ENCODE measurements at regions not wholly inside any gene's neighbourhood (a gene's known extent, or its start where the extent isn't known, plus 50 kb on each side); places are given as distances from the start of the nearest gene placed in this dataset.

DNA sequence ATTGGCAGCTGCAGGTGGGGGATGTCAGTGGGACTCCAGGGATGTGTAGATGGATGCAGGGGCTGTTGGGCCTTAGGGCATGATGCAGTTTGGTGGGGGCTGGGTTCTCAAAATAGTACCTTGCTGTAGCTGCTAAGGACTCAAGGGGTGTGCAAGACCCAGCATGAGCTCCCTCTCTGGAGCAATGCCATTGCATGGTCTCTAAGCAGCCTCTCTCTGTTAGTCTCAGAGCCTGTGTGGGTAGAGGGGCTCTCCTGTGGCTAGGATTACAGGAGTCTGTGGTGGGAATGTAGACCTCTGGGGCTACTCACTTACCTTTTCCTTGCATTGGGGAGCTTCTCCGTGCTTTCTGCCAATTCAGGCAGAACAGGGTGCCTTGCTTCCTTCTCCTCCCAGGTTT, 228.9 kb downstream of the LPIN1 start:
- Histone ChIP-seq H3K4me2 (no peak overlapping the region), H3K27me3 (ENCODE audit: insufficient read depth, low read depth) (no peaks in the 10 kb centered on the region), H4K20me1 (ENCODE audit: insufficient read depth) (no peaks in the 10 kb centered on the region), H3K79me2 (ENCODE audit: low read depth) (no peaks in the 10 kb centered on the region), H3K4me1 (replicated peaks; ENCODE audit: insufficient read depth) (no peaks in the 10 kb centered on the region), H2AFZ (no peak overlapping the region), H3K9me2 (ENCODE audit: insufficient read depth) (no peaks in the 10 kb centered on the region), H3K27ac (no peak overlapping the region), H3K36me3 (ENCODE audit: low read depth) (no peaks in the 10 kb centered on the region), H3K4me3 (no peak overlapping the region), H3K9me3 (ENCODE audit: insufficient read depth, low read depth) (peaks cover 12% of the 10 kb centered on the region), H3F3A (ENCODE audit: insufficient read depth, low read depth) (no peaks in the 10 kb centered on the region)
- ChIA-PET CTCF (no interaction called here), POLR2A (ENCODE audit: unreplicated experiment) (no interaction called here)
- no peak for DNase-seq
- no TSS peak for BruUV-seq (replicated peaks)
- TF ChIP-seq, protein P1, sequence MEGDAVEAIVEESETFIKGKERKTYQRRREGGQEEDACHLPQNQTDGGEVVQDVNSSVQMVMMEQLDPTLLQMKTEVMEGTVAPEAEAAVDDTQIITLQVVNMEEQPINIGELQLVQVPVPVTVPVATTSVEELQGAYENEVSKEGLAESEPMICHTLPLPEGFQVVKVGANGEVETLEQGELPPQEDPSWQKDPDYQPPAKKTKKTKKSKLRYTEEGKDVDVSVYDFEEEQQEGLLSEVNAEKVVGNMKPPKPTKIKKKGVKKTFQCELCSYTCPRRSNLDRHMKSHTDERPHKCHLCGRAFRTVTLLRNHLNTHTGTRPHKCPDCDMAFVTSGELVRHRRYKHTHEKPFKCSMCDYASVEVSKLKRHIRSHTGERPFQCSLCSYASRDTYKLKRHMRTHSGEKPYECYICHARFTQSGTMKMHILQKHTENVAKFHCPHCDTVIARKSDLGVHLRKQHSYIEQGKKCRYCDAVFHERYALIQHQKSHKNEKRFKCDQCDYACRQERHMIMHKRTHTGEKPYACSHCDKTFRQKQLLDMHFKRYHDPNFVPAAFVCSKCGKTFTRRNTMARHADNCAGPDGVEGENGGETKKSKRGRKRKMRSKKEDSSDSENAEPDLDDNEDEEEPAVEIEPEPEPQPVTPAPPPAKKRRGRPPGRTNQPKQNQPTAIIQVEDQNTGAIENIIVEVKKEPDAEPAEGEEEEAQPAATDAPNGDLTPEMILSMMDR (conservative IDR thresholded peaks at IDR 0.05) = no peak
- no peak for TF ChIP-seq EZH2 (IDR thresholded peaks at IDR 0.05; ENCODE audit: low read depth)
- intact Hi-C loops (cut with micrococcal nuclease; ENCODE audit: unreplicated experiment) = no loop called here

DNA sequence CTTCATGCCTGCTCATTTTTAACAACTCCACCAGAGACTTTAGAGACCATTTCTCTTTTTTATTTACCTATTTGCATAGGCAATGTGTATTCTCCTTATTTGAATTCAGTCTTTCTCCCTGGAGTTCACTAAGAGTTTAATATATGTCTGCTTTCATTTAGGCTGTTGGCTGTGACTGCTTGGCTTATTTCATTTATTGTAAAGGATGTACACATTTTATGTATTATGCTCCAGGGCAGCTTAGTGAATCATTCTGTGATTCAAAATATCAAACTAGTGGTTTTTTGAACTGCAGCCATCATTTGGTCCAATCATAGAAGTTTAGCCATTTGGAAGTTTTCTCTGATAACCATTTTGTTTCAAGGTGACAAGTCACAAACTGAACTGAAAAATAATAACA, 229.6 kb downstream of the LPIN1 start:
- Histone ChIP-seq H3K36me3 (ENCODE audit: low read depth) (no peaks in the 10 kb centered on the region), H2AFZ (no peak overlapping the region), H3K9me2 (ENCODE audit: insufficient read depth) (no peaks in the 10 kb centered on the region), H3K4me3 (no peak overlapping the region), H3K27ac (no peak overlapping the region), H3K4me1 (replicated peaks; ENCODE audit: insufficient read depth) (no peaks in the 10 kb centered on the region), H3K4me2 (no peak overlapping the region), H3K27me3 (ENCODE audit: insufficient read depth, low read depth) (no peaks in the 10 kb centered on the region), H3K79me2 (ENCODE audit: low read depth) (no peaks in the 10 kb centered on the region), H3K9me3 (ENCODE audit: insufficient read depth, low read depth) (peaks cover 12% of the 10 kb centered on the region), H4K20me1 (ENCODE audit: insufficient read depth) (no peaks in the 10 kb centered on the region), H3F3A (ENCODE audit: insufficient read depth, low read depth) (no peaks in the 10 kb centered on the region)
- ChIA-PET CTCF (no interaction called here), POLR2A (ENCODE audit: unreplicated experiment) (no interaction called here)
- intact Hi-C loops (cut with micrococcal nuclease; ENCODE audit: unreplicated experiment) = no loop called here
- TF ChIP-seq EZH2 (IDR thresholded peaks at IDR 0.05; ENCODE audit: low read depth) = no peak
- TF ChIP-seq, protein P1 (conservative IDR thresholded peaks at IDR 0.05) = no peak
- BruUV-seq (replicated peaks) = no TSS peak
- DNase-seq = no peak

DNA sequence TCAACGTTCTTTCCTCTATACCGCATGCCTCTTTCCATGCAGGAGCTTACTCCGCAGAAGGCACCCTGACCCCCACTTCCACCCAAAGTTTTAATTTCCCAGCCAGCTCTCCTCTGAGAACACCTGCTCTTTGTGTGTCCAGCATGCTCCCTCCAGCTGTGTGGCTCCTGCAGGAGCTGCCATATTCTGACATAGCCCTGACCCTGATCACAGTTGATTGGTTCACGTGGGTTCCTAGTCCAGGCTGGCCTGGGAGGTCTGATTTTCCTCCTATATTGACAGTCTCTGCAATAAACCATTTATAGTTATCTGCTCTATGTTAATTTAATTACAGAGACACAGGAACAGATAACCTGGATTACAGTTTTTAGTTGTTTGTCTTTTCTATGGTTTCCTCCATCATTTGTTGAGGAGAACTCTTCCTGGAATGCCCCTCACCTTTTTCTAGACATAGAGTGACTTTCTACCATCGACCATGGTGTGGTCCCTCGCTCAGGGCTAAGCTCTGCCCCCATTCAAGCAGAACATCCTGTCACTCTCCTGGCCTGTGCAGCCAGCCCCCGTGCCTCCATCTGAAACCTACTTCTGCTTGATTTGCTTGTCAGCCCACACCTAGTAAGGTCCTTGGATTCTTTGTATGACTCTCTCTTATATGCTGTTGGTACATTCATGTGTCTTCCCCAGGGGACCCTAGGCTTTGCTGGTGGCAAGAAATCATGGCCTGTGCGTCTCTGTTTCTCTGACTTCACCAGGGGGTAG, 231.5 kb downstream of the LPIN1 start:
- peaks cover 18% of the 10 kb centered on the region for H3K9me3 ChIP-seq (ENCODE audit: insufficient read depth, low read depth)
- POLR2A ChIA-PET (ENCODE audit: unreplicated experiment) = no interaction called here

More for the DNA sequence above, 231.5 kb downstream of the LPIN1 start:
- Histone ChIP-seq H3K79me2 (ENCODE audit: low read depth) (no peaks in the 10 kb centered on the region), H3K4me2 (no peak overlapping the region), H4K20me1 (ENCODE audit: insufficient read depth) (no peaks in the 10 kb centered on the region), H3K36me3 (ENCODE audit: low read depth) (no peaks in the 10 kb centered on the region), H3F3A (ENCODE audit: insufficient read depth, low read depth) (no peaks in the 10 kb centered on the region), H3K27me3 (ENCODE audit: insufficient read depth, low read depth) (no peaks in the 10 kb centered on the region), H3K4me1 (replicated peaks; ENCODE audit: insufficient read depth) (no peaks in the 10 kb centered on the region), H3K27ac (no peak overlapping the region), H3K4me3 (no peak overlapping the region), H2AFZ (no peak overlapping the region), H3K9me2 (ENCODE audit: insufficient read depth) (no peaks in the 10 kb centered on the region)
- intact Hi-C loops (cut with micrococcal nuclease; ENCODE audit: unreplicated experiment) = no loop called here
- BruUV-seq (replicated peaks) = no TSS peak
- no peak for TF ChIP-seq EZH2 (IDR thresholded peaks at IDR 0.05; ENCODE audit: low read depth)
- TF ChIP-seq, protein P1 (conservative IDR thresholded peaks at IDR 0.05) = no peak
- CTCF ChIA-PET = no interaction called here
- no peak for DNase-seq
